SIG-M5 (cell line): ENCODE measurements at regions not wholly inside any gene's neighbourhood (a gene's known extent, or its start where the extent isn't known, plus 50 kb on each side); places are given as distances from the start of the nearest gene placed in this dataset.
"Not testable (repeated sequence)": the region's sequence is repeated elsewhere in the genome, so short reads cannot be mapped to it uniquely, and the experiment has no call there.

Experiments used
- DNase-seq: peaks from one replicate; lab custom pipeline; 2025; lab: John Stamatoyannopoulos, UW

GRCh38 chr3:103791786-103792515, 1357.1 kb downstream of the ZPLD1 start:
- DNase-seq = no peak

DNA sequence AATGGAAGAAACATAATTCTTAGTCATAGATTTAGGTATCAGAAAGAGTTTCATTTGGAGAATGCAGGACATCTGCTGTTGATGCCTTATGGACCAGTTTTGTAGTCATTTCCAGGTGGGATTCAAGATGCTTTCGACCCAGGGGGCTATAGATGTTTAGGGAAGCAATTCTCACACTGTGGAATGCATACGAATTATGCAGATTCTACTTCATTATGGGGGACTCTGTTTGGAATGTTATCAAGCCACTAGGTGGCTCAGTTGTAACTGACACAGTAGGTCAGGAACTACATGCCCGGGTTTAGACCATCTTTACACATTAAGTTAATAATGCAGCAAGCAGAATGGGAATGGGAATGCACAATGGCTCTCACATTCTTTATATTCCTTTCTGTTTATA, 1359.8 kb downstream of the ZPLD1 start:
- DNase-seq = no peak

DNA sequence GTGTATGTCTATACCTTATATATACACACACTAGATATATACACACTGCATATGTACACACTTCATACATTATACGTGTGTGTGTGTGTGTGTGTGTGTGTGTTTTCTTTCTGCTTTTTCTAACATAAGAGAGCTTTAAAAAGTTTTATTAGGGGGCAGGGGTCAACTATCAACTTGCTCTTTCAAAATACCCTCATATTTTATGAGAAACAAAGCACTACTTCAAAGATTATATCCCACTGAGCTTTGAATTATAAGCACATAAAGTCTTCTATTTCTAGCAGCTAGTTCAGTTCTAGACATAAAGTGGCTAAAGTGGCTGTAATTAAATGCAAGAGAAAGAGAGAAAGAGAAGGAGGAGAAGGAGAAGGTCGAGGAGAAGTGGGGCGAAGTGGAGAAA, 1361.3 kb downstream of the ZPLD1 start:
- DNase-seq = no peak

- DNase-seq = no peak
Measured at GRCh38 chr3:103803787-103804186, 1369.0 kb downstream of the ZPLD1 start.

GRCh38 chr3:103810167-103810566, 1375.4 kb downstream of the ZPLD1 start:
- no peak for DNase-seq

- DNase-seq = no peak
Measured at GRCh38 chr3:103813955-103814354, 1379.1 kb downstream of the ZPLD1 start.

DNA sequence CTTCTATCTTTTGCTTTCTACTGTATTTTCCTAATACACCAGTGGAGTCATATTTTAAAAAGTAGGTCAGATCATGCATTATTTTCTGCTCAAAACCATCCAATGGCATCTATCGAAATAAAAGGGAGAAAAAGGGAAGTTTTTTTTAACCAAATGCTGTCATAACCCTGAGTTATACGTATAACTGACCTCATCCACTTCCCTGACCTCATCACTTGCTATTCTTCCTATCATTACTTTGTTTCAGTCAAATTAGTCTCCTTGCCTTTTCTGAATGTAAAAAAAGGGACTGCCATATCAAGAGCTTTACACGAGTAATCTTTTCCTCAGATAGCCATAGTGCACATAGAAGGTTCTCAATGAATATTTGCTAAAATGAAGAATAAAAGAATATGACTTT, 1383.6 kb downstream of the ZPLD1 start:
- no peak for DNase-seq

- no peak for DNase-seq
Measured at GRCh38 chr3:103818800-103819199, 1384.0 kb downstream of the ZPLD1 start.

DNA sequence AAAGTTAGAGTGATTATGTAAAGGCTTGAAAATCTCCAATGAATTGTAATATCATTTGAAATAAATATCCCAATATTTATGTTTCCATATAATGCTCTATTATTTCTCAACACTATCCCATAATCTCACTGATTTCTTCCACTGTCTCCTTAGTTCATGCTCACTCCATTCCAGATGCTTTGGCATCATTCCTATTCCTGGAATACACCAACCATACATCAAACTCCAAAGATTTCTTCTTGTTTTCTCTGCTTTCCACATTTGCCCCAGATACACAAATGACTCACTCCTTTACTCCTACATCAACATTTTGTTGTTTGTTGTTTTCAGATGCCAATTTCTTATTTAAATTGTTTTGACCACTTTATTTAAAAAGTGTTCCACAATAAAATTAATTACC, 1390.8 kb downstream of the ZPLD1 start:
- no peak for DNase-seq

DNA sequence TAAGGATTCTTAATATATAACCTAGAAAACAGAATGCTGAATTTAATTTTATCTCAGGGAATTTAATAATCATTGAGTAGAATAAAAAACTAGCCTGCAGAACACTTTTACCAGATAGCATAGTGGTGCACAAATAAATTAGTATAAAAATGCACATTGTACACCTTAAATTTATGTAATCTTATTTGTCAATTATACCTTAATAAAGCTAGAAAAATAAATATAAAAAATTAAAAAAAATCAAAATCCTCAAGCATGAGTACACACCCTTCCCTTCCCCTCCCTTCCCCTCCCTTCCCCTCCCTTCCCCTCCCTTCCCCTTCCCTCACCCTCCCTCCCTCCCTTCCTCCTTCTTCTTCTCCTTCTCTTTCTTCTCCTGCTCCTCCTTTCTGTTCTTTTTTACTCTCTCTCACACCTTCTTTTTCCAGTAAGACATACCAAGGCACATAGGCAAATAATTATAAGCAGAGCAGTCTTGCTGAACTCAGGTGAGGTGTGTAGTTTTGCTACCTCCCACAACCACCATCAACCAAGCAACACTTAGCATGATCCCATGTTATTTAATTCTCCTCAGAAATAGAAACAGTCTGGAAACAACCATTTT, 1395.0 kb downstream of the ZPLD1 start:
- DNase-seq = no peak

- DNase-seq = no peak
Measured at GRCh38 chr3:103847081-103848062, 1412.6 kb downstream of the ZPLD1 start.

GRCh38 chr3:103851793-103852192, 1417.0 kb downstream of the ZPLD1 start:
- no peak for DNase-seq

DNA sequence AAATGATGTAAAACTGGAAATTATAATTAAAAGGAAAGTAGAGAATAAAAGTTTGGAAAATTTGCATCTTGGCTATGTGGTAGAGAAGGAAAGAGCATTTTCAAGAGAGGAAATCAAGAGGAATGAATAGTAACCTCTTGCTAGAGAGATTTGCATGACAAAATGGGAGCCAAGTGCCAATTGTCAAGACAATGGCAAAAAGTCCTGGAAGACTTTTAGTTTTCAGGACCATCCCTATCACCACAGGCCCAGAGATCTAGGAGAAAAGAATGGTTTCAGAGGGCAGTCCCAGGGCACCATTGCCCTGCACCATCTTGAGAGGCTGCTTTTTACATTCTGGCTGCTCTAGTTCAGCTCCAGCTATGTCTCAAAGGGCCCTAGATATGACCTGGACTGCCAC, 1427.6 kb downstream of the ZPLD1 start:
- no peak for DNase-seq

GRCh38 chr3:103863381-103863780, 1428.6 kb downstream of the ZPLD1 start:
- no peak for DNase-seq

DNA sequence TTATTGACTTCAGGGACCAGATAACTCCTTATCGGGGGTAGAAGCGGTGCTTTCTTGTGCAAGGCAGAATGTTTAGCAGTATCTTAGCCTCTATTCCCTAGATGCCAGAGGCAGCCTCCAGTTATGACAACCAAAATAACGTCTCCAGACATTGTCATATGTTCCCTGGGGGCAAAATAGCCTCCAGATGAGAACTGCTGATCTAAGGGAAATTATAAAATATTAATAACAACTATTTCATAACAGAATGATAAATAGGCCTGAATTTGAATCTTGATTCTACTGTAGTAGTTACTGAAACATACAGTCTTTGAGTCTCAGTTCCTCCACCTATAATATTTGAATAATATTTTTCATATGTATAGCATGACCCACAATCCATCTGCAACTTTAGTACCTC, 1431.3 kb downstream of the ZPLD1 start:
- DNase-seq = no peak

GRCh38 chr3:103873021-103873420, 1438.2 kb downstream of the ZPLD1 start:
- DNase-seq = no peak

- DNase-seq = no peak
Measured at GRCh38 chr3:103873897-103874545, 1439.2 kb downstream of the ZPLD1 start.

GRCh38 chr3:103881809-103882208, 1447.0 kb downstream of the ZPLD1 start:
- DNase-seq = not testable (repeated sequence)

DNA sequence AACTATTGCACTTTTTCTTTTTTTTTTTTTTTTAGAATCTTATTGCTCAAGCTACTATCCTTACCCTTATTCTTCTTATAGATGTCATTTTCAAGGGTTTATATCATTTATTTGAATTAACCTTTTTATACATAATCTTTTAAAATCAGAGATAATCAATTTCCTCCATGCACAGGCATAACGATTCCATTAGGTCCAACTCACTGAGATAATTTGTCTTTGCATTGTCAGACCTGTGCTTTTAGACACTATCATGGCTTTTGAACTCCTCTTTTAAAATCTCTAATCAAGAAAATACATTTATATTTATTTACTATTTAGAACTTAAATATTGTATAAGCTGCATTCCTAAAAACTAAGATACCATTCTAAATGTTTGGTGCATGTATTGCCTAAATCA, 1454.9 kb downstream of the ZPLD1 start:
- no peak for DNase-seq

- DNase-seq = no peak
Measured at GRCh38 chr3:103894162-103894822, 1459.5 kb downstream of the ZPLD1 start.

DNA sequence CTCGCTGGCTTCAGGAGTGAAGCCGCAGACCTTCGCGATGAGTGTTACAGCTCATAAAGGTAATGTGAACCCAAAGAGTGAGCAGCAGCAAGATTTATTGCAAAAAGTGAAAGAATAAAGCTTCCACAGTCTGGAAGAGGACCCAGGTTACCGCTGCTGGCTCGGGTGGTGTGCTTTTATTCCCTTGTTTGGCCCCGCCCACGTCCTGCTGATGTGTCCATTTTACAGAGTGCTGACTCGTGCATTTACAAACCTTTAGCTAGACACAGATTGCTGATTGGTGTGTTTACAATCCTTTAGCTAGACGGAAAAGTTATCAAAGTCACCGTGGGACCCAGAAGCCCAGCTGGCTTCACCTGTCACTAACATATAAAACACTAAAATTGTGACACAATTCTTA, 1464.5 kb downstream of the ZPLD1 start:
- no peak for DNase-seq

- no peak for DNase-seq
Measured at GRCh38 chr3:103904991-103905390, 1461.7 kb upstream of the ALCAM start.
